ENCODE measurements at regions not wholly inside any gene's neighbourhood (a gene's known extent, or its start where the extent isn't known, plus 50 kb on each side); places are given as distances from the start of the nearest gene placed in this dataset.
"Not testable (repeated sequence)": the region's sequence is repeated elsewhere in the genome, so short reads cannot be mapped to it uniquely, and the experiment has no call there.

GRCh38 chr3:166660962-166661361 is 719.1 kb downstream of the ZBBX start:
- DNase-seq (ENCODE audit: low read depth, low spot score): no peak
- in situ Hi-C loops (cut with HindIII; ENCODE audit: low pct_unique_long_range_greater_than_20kb, low sequenced_read_pairs): no loop called here

DNA sequence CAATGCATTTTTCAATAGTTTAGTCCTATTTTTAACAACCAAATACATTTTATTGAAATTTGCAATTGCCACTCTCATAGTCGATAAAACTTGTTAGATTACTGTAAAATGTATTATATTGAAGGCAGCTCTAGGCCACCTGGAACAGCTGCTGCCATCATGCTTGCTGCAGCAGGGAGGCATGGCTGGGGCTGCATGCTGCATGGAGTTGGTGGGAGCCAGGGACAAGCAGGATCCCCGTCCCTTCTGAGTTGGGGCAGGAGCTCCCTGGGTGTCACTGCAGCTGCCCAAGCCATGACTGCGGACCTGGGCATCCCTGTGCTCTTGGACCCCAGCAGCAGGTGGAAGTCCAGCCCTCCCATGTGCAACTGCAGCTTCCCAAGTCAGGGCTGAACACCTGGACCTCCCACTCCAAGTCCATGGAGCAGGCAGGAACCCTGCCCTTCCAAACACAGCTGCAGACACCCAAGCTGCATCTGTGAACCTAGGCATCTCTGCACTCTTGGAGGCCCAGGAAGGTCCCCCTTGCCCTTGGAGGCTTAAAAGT is 742.0 kb downstream of the ZBBX start:
- in situ Hi-C loops (cut with HindIII; ENCODE audit: low pct_unique_long_range_greater_than_20kb, low sequenced_read_pairs): no loop called here
- no peak for DNase-seq (ENCODE audit: low read depth, low spot score)

- in situ Hi-C loops (cut with HindIII; ENCODE audit: low pct_unique_long_range_greater_than_20kb, low sequenced_read_pairs): no loop called here
- no peak for DNase-seq (ENCODE audit: low read depth, low spot score)
Measured at GRCh38 chr3:166634091-166634746, 745.9 kb downstream of the ZBBX start.

- DNase-seq (ENCODE audit: low read depth, low spot score): no peak
- in situ Hi-C loops (cut with HindIII; ENCODE audit: low pct_unique_long_range_greater_than_20kb, low sequenced_read_pairs): no loop called here
Measured at GRCh38 chr3:166630190-166630589, 749.9 kb downstream of the ZBBX start.

GRCh38 chr3:166613365-166613764 is 766.7 kb downstream of the ZBBX start:
- no peak for DNase-seq (ENCODE audit: low read depth, low spot score)
- in situ Hi-C loops (cut with HindIII; ENCODE audit: low pct_unique_long_range_greater_than_20kb, low sequenced_read_pairs): no loop called here

DNA sequence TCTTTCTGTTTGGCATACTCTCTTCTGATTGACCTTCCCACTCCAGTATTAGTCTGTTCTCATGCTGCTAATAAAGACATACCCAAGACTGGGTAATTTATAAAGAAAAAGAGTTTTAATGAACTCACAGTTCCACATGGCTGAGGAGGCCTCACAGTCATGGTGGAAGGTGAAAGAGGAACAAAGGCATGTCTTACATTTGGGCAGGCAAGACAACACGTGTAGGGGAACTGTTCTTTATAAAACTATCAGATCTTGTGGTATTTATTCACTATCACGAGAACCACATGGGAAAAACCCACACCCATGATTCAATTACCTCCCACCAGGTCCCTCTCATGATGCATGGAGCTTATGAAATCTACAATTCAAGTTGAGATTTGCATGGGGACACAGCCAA is 767.3 kb downstream of the ZBBX start:
- in situ Hi-C loops (cut with HindIII; ENCODE audit: low pct_unique_long_range_greater_than_20kb, low sequenced_read_pairs); DNase-seq (ENCODE audit: low read depth, low spot score): not testable (repeated sequence)

GRCh38 chr3:166607933-166608521 is 770.8 kb upstream of the BCHE start:
- in situ Hi-C loops (cut with HindIII; ENCODE audit: low pct_unique_long_range_greater_than_20kb, low sequenced_read_pairs): no loop called here
- DNase-seq (ENCODE audit: low read depth, low spot score): no peak

DNA sequence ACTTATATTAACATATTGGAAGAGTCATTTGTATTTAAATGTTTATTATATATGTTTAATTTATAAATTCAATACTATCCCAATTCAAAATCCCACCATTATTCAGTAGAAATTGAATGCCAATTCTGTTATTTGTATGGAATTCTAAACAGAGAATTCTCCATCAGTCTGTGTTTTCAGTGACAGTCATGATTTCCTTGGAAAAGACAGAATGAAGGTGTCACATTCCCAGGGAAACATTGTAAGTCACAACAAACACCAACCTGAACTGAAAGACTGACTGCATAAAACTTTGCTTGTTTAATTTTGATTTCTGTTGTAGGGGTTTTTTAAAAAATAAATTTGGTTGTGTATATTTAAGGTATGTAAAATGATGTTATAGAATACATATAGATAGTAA is 769.8 kb upstream of the BCHE start:
- in situ Hi-C loops (cut with HindIII; ENCODE audit: low pct_unique_long_range_greater_than_20kb, low sequenced_read_pairs): no loop called here
- no peak for DNase-seq (ENCODE audit: low read depth, low spot score)

DNA sequence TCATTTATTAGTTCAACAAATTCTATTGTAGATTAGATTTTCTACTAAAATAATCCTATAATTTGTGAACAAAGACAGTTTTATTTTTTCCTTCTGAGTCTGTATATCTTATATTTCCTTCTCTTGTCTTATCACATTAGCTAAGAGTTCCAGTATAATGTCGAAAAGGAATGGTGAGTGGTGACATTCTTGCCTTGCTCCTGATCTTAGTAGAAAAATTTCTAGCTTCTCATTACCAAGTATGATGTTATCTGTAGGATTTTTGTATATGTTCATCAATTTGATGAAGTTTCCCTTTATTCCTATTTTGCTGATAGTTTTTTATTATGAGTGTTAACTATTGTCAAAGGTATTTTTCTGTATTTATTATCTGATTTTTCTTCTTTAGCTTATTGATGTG is 756.6 kb upstream of the BCHE start:
- in situ Hi-C loops (cut with HindIII; ENCODE audit: low pct_unique_long_range_greater_than_20kb, low sequenced_read_pairs): no loop called here
- no peak for DNase-seq (ENCODE audit: low read depth, low spot score)

GRCh38 chr3:166582236-166582635 is 745.0 kb upstream of the BCHE start:
- DNase-seq (ENCODE audit: low read depth, low spot score): no peak
- in situ Hi-C loops (cut with HindIII; ENCODE audit: low pct_unique_long_range_greater_than_20kb, low sequenced_read_pairs): no loop called here

- in situ Hi-C loops (cut with HindIII; ENCODE audit: low pct_unique_long_range_greater_than_20kb, low sequenced_read_pairs): no loop called here
- peak; percentile 23 for DNase-seq (ENCODE audit: low read depth, low spot score)
Measured at GRCh38 chr3:166580561-166580960, 743.3 kb upstream of the BCHE start.

DNA sequence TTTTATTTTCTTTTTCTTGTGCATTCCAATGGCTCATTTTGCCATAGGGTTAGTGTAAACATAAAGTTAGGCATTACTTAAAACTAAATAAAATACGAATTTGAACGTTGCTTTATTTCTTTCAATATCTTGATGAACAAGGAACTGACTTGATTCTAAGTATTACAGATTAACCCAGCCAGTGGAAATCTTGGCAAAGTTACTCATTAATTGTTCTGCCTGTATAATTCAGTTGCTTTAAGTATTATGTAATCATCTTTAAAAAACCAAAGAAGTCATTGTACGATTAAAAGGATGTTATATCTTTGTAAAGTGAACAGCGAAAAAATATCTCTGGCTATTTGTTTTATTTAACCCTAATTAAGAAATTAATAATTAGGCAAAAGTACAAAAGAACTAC is 737.9 kb upstream of the BCHE start:
- in situ Hi-C loops (cut with HindIII; ENCODE audit: low pct_unique_long_range_greater_than_20kb, low sequenced_read_pairs): no loop called here
- no peak for DNase-seq (ENCODE audit: low read depth, low spot score)

- DNase-seq (ENCODE audit: low read depth, low spot score); in situ Hi-C loops (cut with HindIII; ENCODE audit: low pct_unique_long_range_greater_than_20kb, low sequenced_read_pairs): not testable (repeated sequence)
Measured at GRCh38 chr3:166571686-166572085, 734.5 kb upstream of the BCHE start.

GRCh38 chr3:166570102-166570501 is 732.9 kb upstream of the BCHE start:
- in situ Hi-C loops (cut with HindIII; ENCODE audit: low pct_unique_long_range_greater_than_20kb, low sequenced_read_pairs): no loop called here
- DNase-seq (ENCODE audit: low read depth, low spot score): no peak

GRCh38 chr3:166569589-166569988 is 732.4 kb upstream of the BCHE start:
- no peak for DNase-seq (ENCODE audit: low read depth, low spot score)

DNA sequence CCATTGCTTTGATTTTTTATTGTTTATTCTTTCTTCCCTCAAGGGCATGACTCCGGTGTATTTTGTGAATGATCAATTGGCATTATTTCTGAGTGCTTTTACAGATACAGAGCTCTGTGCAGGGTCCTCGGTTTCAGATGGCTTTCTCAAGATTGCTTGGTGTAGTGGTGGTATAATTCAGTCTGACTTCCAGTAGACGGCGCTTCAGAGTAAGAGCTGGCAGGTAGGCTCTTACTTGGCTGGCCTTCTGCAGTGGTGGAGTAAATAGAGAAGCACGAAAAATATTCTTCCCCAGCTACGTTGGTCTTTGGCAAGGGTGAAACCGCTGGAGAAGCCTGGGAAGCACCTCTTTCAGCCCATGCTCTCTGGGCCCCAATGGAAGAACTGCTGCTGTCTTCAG is 723.0 kb upstream of the BCHE start:
- in situ Hi-C loops (cut with HindIII; ENCODE audit: low pct_unique_long_range_greater_than_20kb, low sequenced_read_pairs): no loop called here
- DNase-seq (ENCODE audit: low read depth, low spot score): peak; percentile 44

More at GRCh38 chr3:166569589-166569988, 732.4 kb upstream of the BCHE start:
- in situ Hi-C loops (cut with HindIII; ENCODE audit: low pct_unique_long_range_greater_than_20kb, low sequenced_read_pairs): no loop called here

DNA sequence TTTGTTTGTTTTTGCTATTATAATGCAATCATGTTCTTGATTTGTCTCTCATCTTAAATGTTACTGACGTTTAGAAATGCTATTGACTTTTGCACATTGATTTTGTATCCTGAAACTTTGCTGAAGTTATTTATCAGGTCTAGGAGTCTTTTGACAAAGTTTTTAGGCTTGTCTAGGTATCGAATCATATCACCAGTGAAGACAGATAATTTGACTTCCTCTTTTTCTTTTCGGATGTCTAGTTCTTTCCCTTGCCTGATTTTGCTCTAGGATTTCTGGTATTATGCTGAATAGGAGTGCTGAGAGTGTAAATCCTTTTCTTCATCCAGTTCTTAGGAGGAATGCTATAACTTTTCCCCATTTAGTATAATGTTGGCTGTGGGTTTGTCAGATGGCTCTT is 719.7 kb upstream of the BCHE start:
- no peak for DNase-seq (ENCODE audit: low read depth, low spot score)
- in situ Hi-C loops (cut with HindIII; ENCODE audit: low pct_unique_long_range_greater_than_20kb, low sequenced_read_pairs): no loop called here

GRCh38 chr3:166554023-166554422 is 716.8 kb upstream of the BCHE start:
- no peak for DNase-seq (ENCODE audit: low read depth, low spot score)
- in situ Hi-C loops (cut with HindIII; ENCODE audit: low pct_unique_long_range_greater_than_20kb, low sequenced_read_pairs): no loop called here

GRCh38 chr3:166533740-166534139 is 696.5 kb upstream of the BCHE start:
- DNase-seq (ENCODE audit: low read depth, low spot score): no peak
- in situ Hi-C loops (cut with HindIII; ENCODE audit: low pct_unique_long_range_greater_than_20kb, low sequenced_read_pairs): no loop called here
